OCI-LY1 (cell line): ENCODE measurements at regions not wholly inside any gene's neighbourhood (a gene's known extent, or its start where the extent isn't known, plus 50 kb on each side); places are given as distances from the start of the nearest gene placed in this dataset.

Experiments
- H2AFZ ChIP-seq: fragments of 200-600 bp; sonication (generic), shearing (Covaris generic); 2 replicates; pipeline ENCODE4 v1.6.0; 2014; ENCODE audit warnings: antibody characterized with exemption, mild to moderate bottlenecking, low read length
- H3F3A ChIP-seq: fragments of 200-600 bp; sonication (generic), shearing (Covaris generic); 2 replicates; pipeline ENCODE4 v1.6.0; 2014; ENCODE audit warnings: mild to moderate bottlenecking, antibody characterized with exemption, low read length, moderate library complexity; ENCODE audit not compliant: insufficient read depth
- H3K27ac ChIP-seq: fragments of 200-600 bp; sonication (generic); 2 replicates; pipeline ENCODE4 v1.5.1; 2014; ENCODE audit warnings: low read length, mixed run types, mild to moderate bottlenecking, low read depth; ENCODE audit not compliant: poor library complexity, severe bottlenecking
- H3K27me3 ChIP-seq: fragments of 200-600 bp; sonication (generic); 2 replicates; pipeline ENCODE4 v1.6.0; 2014; ENCODE audit warnings: antibody characterized with exemption, mild to moderate bottlenecking, low read length, moderate library complexity; ENCODE audit not compliant: insufficient read depth
- H3K36me3 ChIP-seq: fragments of 200-600 bp; sonication (generic); 2 replicates; pipeline ENCODE4 v1.6.1; 2014; ENCODE audit warnings: mild to moderate bottlenecking, antibody characterized with exemption, low read length, moderate library complexity, mixed read lengths; ENCODE audit not compliant: insufficient read depth
- H3K4me1 ChIP-seq: fragments of 200-600 bp; sonication (generic); 2 replicates; pipeline ENCODE4 v1.5.1; 2014; ENCODE audit warnings: mild to moderate bottlenecking, low read length, moderate library complexity; ENCODE audit not compliant: insufficient read depth, severe bottlenecking
- H3K4me2 ChIP-seq: fragments of 200-600 bp; sonication (generic), shearing (Covaris generic); 2 replicates; pipeline ENCODE4 v1.6.1; 2014; ENCODE audit warnings: low read length
- H3K4me3 ChIP-seq: fragments of 200-600 bp; sonication (generic); 2 replicates; pipeline ENCODE4 v1.5.1; 2014; ENCODE audit warnings: low read length, low read depth, mild to moderate bottlenecking, mixed read lengths; ENCODE audit not compliant: poor library complexity, severe bottlenecking
- H3K79me2 ChIP-seq: fragments of 200-600 bp; shearing (Covaris generic); 2 replicates; pipeline ENCODE4 v1.6.1; 2016; ENCODE audit warnings: mixed run types, low read length, mixed read lengths; ENCODE audit not compliant: insufficient read depth
- H3K9ac ChIP-seq: fragments of 200-600 bp; sonication (generic), shearing (Covaris generic); 2 replicates; pipeline ENCODE4 v1.6.1; 2014; ENCODE audit warnings: mild to moderate bottlenecking, low read length, mixed read lengths
- H3K9me2 ChIP-seq: fragments of 200-600 bp; sonication (generic), shearing (Covaris generic); 2 replicates; pipeline ENCODE4 v1.6.1; 2014; ENCODE audit warnings: low read depth, mild to moderate bottlenecking, low read length, mixed read lengths
- H3K9me3 ChIP-seq: fragments of 200-600 bp; shearing (Covaris generic); 2 replicates; pipeline ENCODE4 v1.6.1; 2014; ENCODE audit warnings: low read length, mixed read lengths
- H4K20me1 ChIP-seq: fragments of 200-600 bp; sonication (generic), shearing (Covaris generic); 2 replicates; pipeline ENCODE4 v1.6.0; 2016; ENCODE audit warnings: mild to moderate bottlenecking, low read length; ENCODE audit not compliant: insufficient read depth
- CTCF ChIP-seq: fragments of 200-600 bp; sonication (generic), shearing (Covaris generic); IDR thresholded peaks from 2 replicates; pipeline ENCODE4 v1.5.1; 2017; ENCODE audit warnings: mild to moderate bottlenecking, antibody characterized with exemption, low read length, moderate library complexity, mixed read lengths
- EZH2 ChIP-seq: fragments of 200-600 bp; sonication (generic), shearing (Covaris generic); IDR thresholded peaks from 2 replicates; pipeline ENCODE4 v1.8.0; 2017; ENCODE audit warnings: borderline replicate concordance, mixed run types, mild to moderate bottlenecking, antibody characterized with exemption, low read length, moderate library complexity, mixed read lengths

- no peaks in the 10 kb centered on the region for H3K4me1 ChIP-seq
- H3K27ac ChIP-seq: no peak overlapping the region
- no peak overlapping the region for H2AFZ ChIP-seq
- H3K36me3 ChIP-seq: no peaks in the 10 kb centered on the region
- H3K9me3 ChIP-seq: no peaks in the 10 kb centered on the region
- H4K20me1 ChIP-seq: no peaks in the 10 kb centered on the region
- no peaks in the 10 kb centered on the region for H3F3A ChIP-seq
- no peaks in the 10 kb centered on the region for H3K27me3 ChIP-seq
- no peak overlapping the region for H3K4me3 ChIP-seq
- no peak overlapping the region for H3K4me2 ChIP-seq
- H3K79me2 ChIP-seq: no peaks in the 10 kb centered on the region
- TF ChIP-seq CTCF: no peak
- no peak for TF ChIP-seq EZH2
- no peaks in the 10 kb centered on the region for H3K9me2 ChIP-seq
- no peak overlapping the region for H3K9ac ChIP-seq
Measured at GRCh38 chr11:92391808-92392207, 167.2 kb downstream of the FAT3 start.

- Histone ChIP-seq H2AFZ (no peak overlapping the region), H3K27ac (no peak overlapping the region), H3K36me3 (no peaks in the 10 kb centered on the region), H4K20me1 (no peaks in the 10 kb centered on the region), H3F3A (no peaks in the 10 kb centered on the region), H3K9me3 (no peaks in the 10 kb centered on the region), H3K4me1 (no peaks in the 10 kb centered on the region), H3K27me3 (no peaks in the 10 kb centered on the region), H3K4me2 (no peak overlapping the region), H3K4me3 (no peak overlapping the region), H3K9ac (no peak overlapping the region), H3K79me2 (no peaks in the 10 kb centered on the region), H3K9me2 (no peaks in the 10 kb centered on the region)
- no peak for TF ChIP-seq EZH2
- TF ChIP-seq CTCF: no peak
Measured at GRCh38 chr11:92393218-92393617, 168.6 kb downstream of the FAT3 start.

GRCh38 chr11:92396133-92396532 lies 171.5 kb downstream of the FAT3 start:
- H3K27me3 ChIP-seq: no peaks in the 10 kb centered on the region
- H3K27ac ChIP-seq: no peak overlapping the region
- no peaks in the 10 kb centered on the region for H3K4me1 ChIP-seq
- H2AFZ ChIP-seq: no peak overlapping the region
- no peaks in the 10 kb centered on the region for H3K9me2 ChIP-seq
- H3K36me3 ChIP-seq: no peaks in the 10 kb centered on the region
- no peak for TF ChIP-seq CTCF
- no peak for TF ChIP-seq EZH2
- no peaks in the 10 kb centered on the region for H3K79me2 ChIP-seq
- no peaks in the 10 kb centered on the region for H3K9me3 ChIP-seq
- H3F3A ChIP-seq: no peaks in the 10 kb centered on the region
- H3K4me2 ChIP-seq: no peak overlapping the region
- H3K9ac ChIP-seq: no peak overlapping the region
- H3K4me3 ChIP-seq: no peak overlapping the region
- no peaks in the 10 kb centered on the region for H4K20me1 ChIP-seq
